Ovary (tissue), 7 donors: ENCODE measurements at regions not wholly inside any gene's neighbourhood (a gene's known extent, or its start where the extent isn't known, plus 50 kb on each side); places are given as distances from the start of the nearest gene placed in this dataset.

Experiments used
- DNase-seq, 5 donors: peaks; one replicate each; pipeline ENCODE4 v3.0.0-alpha.2; 2019 to 2020
- H3K27ac ChIP-seq, 2 donors: fragments of 200-600 bp; one replicate each; pipeline versions ENCODE4 v1.5.1 to v1.8.0; 2019 to 2022
- H3K27me3 ChIP-seq: fragments of 200-600 bp; one replicate; pipeline ENCODE4 v1.8.0; 2022
- H3K36me3 ChIP-seq: fragments of 200-600 bp; sonication (generic); one replicate; pipeline ENCODE4 v1.5.1; 2019
- H3K4me1 ChIP-seq: one replicate; pipeline ENCODE4 v1.8.1; 2013; ENCODE audit warnings: mild to moderate bottlenecking, moderate library complexity; ENCODE audit not compliant: insufficient read depth
- H3K4me3 ChIP-seq: fragments of 200-600 bp; sonication (generic); one replicate; pipeline ENCODE4 v1.5.1; 2017
- H3K9me3 ChIP-seq, 2 donors: fragments of 200-600 bp in 1 of 2; sonication (generic) in 1 of 2; one replicate each; pipeline versions ENCODE4 v1.5.1 to v1.8.1; 2013 to 2019; ENCODE audit warnings: mild to moderate bottlenecking in 1 of 2, moderate library complexity in 1 of 2
- CTCF ChIP-seq, 3 donors: fragments of 450-650 bp in 2 of 3; fragments of 200-600 bp in 1 of 3; IDR thresholded peaks; one replicate each; pipeline versions ENCODE4 v1.5.1 to v1.8.0; 2016 to 2022; ENCODE audit warnings: antibody characterized with exemption in 3 of 3, mild to moderate bottlenecking in 1 of 3
- EP300 ChIP-seq: sonication (generic); formaldehyde crosslinking; IDR thresholded peaks from one replicate; pipeline ENCODE4 v1.6.1; 2017; ENCODE audit warnings: antibody characterized with exemption
- POLR2A ChIP-seq: fragments of 450-650 bp; IDR thresholded peaks from one replicate; pipeline ENCODE4 v1.6.1; 2017; ENCODE audit warnings: antibody characterized with exemption, mild to moderate bottlenecking, moderate library complexity
- WGBS, 3 donors: extraction: QIAGEN DNeasy Blood & Tissue Kit in 1 of 3; methylation state at CpG; one replicate each; pipeline versions ENCODE4 v1.1.5 to v1.1.7; 2013 to 2017; 5-methylcytosine and 5-hydroxymethylcytosine counted together
- intact Hi-C, 4 donors: fragments of 100-400 bp; cut with DNase I; formaldehyde crosslinking; loops; one replicate each; pipeline versions ENCODE4 v1.11.0 to v1.15.1; 2022 to 2023
- donor health status: DM: no; HTN: no; CAD: no; lungs with moderate emphysema.
- donor health status: DM: no; HTN: no; CAD: no.
- donor health status: Bipolar disorder and iron deficiency.
- donor health status: DM: no; HTN: no; CAD: no.
- donor health status: DM: yes; HTN: yes; CAD: no.

GRCh38 chr1:199283794-199284193 is 645.0 kb downstream of the PTPRC start:
- intact Hi-C loops: no loop called here
- Histone ChIP-seq H3K4me1 (no peaks in the 10 kb centered on the region), H3K4me3 (no peak overlapping the region), H3K36me3 (no peaks in the 10 kb centered on the region), H3K9me3 (no peaks in the 10 kb centered on the region), H3K27ac (no peak overlapping the region), H3K27me3 (no peaks in the 10 kb centered on the region)
- TF ChIP-seq POLR2A: no peak
- TF ChIP-seq CTCF (IDR thresholded peaks at IDR 0.05): no peak
- TF ChIP-seq EP300: no peak
- WGBS, 3 donors: 1 to 5% (median 3%) methylated on average over 2 of the region's 2 CpGs
- no peak for DNase-seq

DNA sequence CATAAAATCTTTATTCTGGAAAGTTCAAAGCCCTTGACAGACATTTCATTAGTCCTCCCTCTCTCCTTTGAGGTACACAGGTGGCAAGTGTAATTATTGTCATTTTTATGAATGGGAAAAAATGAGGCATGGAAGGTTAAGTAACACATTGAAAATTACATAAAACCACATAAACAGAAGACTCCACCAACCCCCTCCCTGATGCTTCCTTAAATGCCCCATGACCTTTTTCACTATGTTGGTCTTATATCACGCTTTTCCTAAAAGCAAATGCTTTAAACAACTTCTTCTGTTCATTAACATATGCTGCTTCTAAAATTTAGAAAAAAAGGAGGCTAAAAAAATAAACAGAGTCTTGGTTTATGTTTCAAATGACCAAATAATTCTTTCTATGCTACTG is 648.4 kb downstream of the PTPRC start:
- Histone ChIP-seq H3K4me3 (no peak overlapping the region), H3K36me3 (no peaks in the 10 kb centered on the region), H3K9me3 (no peaks in the 10 kb centered on the region), H3K27me3 (no peaks in the 10 kb centered on the region), H3K27ac (no peak overlapping the region), H3K4me1 (no peaks in the 10 kb centered on the region)
- intact Hi-C loops: no loop called here
- no peak for DNase-seq
- WGBS, 3 donors: 48 to 68% (median 59%) methylated on average over 1 of the region's 1 CpG
- no peak for TF ChIP-seq POLR2A
- no peak for TF ChIP-seq CTCF (IDR thresholded peaks at IDR 0.05)
- no peak for TF ChIP-seq EP300

DNA sequence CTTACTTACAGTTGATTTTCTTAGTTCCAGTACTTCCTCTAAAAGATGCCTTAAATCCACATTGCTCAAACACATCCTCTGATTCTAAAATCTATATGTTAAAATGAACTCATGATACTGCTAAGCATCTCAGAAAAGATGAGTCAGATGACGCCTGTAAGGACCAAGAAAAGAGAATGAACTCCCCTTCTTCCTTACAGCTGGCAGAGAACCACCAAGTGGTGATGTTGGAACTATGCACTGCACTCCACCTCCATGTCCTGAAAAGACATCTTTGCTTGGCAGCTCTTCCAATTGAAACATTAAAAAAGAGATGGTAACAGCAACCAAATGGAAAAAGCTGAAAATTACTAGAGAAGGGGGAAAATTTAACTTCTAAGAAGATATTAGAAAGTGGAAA is 648.8 kb downstream of the PTPRC start:
- Histone ChIP-seq H3K27ac (no peak overlapping the region), H3K4me3 (no peak overlapping the region), H3K27me3 (no peaks in the 10 kb centered on the region), H3K4me1 (no peaks in the 10 kb centered on the region), H3K9me3 (no peaks in the 10 kb centered on the region), H3K36me3 (no peaks in the 10 kb centered on the region)
- WGBS, 3 donors: 53 to 70% (median 70%) methylated on average over 1 of the region's 1 CpG
- no peak for DNase-seq
- intact Hi-C loops: no loop called here
- TF ChIP-seq EP300 (no peak), POLR2A (no peak), CTCF (IDR thresholded peaks at IDR 0.05) (no peak)

GRCh38 chr1:199290186-199290585 is 651.3 kb downstream of the PTPRC start:
- TF ChIP-seq CTCF (IDR thresholded peaks at IDR 0.05) (no peak), EP300 (no peak), POLR2A (no peak)
- no peaks in the 10 kb centered on the region for H3K9me3 ChIP-seq
- H3K27me3 ChIP-seq: no peaks in the 10 kb centered on the region
- intact Hi-C loops: no loop called here
- no peak overlapping the region for H3K4me3 ChIP-seq
- no peak for DNase-seq
- no peaks in the 10 kb centered on the region for H3K4me1 ChIP-seq
- no peaks in the 10 kb centered on the region for H3K36me3 ChIP-seq
- no peak overlapping the region for H3K27ac ChIP-seq
